AG04450 (cell line): ENCODE measurements at regions not wholly inside any gene's neighbourhood (a gene's known extent, or its start where the extent isn't known, plus 50 kb on each side); places are given as distances from the start of the nearest gene placed in this dataset.

ENCODE experiments used
- CTCF ChIA-PET: fragments of 300-600, 350-600 bp; formaldehyde crosslinking; extraction: SDS; loops from one replicate; lab custom pipeline; 2022; ENCODE audit warnings: antibody characterized with exemption, inconsistent platforms; lab: Charles Lee
- POLR2A ChIA-PET: fragments of 350-600 bp; formaldehyde crosslinking; extraction: SDS; loops from one replicate; lab custom pipeline; 2021; ENCODE audit warnings: antibody characterized with exemption, inconsistent platforms; lab: Yijun Ruan, JAX
- DNase-seq: peaks from one replicate; pipeline ENCODE4 v3.0.0-alpha.2; 2011; ENCODE audit warnings: low read depth, low spot score
- H3K27ac ChIP-seq: one replicate; pipeline ENCODE4 v1.5.1; 2012; ENCODE audit warnings: low read depth, low read length, control low read depth
- H3K27me3 ChIP-seq: one replicate; pipeline ENCODE4 v1.6.0; 2012; ENCODE audit warnings: low read length; ENCODE audit not compliant: control insufficient read depth, insufficient read depth
- H3K4me3 ChIP-seq: 2 replicates; pipeline ENCODE4 v1.5.1; 2011; ENCODE audit warnings: mild to moderate bottlenecking, low read depth, low read length, control low read depth
- H3K9me3 ChIP-seq: 2 replicates; pipeline ENCODE4 v1.5.1; 2012; ENCODE audit warnings: low read length; ENCODE audit not compliant: control insufficient read depth, insufficient read depth
- CTCF ChIP-seq: IDR thresholded peaks from 2 replicates; pipeline ENCODE4 v1.5.1; 2011; ENCODE audit warnings: low read depth, low read length, control low read depth, inconsistent platforms

- POLR2A ChIA-PET: no interaction called here
Observed at GRCh38 chr13:95352486-95352885, 51.2 kb upstream of the ABCC4 start.

GRCh38 chr13:95354156-95354555 lies 52.9 kb upstream of the ABCC4 start:
- Histone ChIP-seq H3K27me3 (no peaks in the 10 kb centered on the region), H3K27ac (no peak overlapping the region), H3K9me3 (peaks cover 6% of the 10 kb centered on the region), H3K4me3 (no peak overlapping the region)
- ChIA-PET POLR2A (no interaction called here), CTCF (no interaction called here)
- no peak for DNase-seq
- TF ChIP-seq CTCF: no peak

More at GRCh38 chr13:95352486-95352885, 51.2 kb upstream of the ABCC4 start:
- no peak overlapping the region for H3K27ac ChIP-seq
- H3K9me3 ChIP-seq: peaks cover 6% of the 10 kb centered on the region
- no peak for TF ChIP-seq CTCF
- CTCF ChIA-PET: interaction anchor here (0.6 kb wide), 1 partner anchor 695 kb away, joined by 3 read pairs; no protein-coding TSS in a partner anchor
- no peak overlapping the region for H3K4me3 ChIP-seq
- DNase-seq: no peak
- H3K27me3 ChIP-seq: no peaks in the 10 kb centered on the region

- POLR2A ChIA-PET: no interaction called here
- Histone ChIP-seq H3K27me3 (no peaks in the 10 kb centered on the region), H3K9me3 (peaks cover 6% of the 10 kb centered on the region), H3K4me3 (no peak overlapping the region), H3K27ac (no peak overlapping the region)
- CTCF ChIA-PET: interaction anchor here (1.0 to 1.2 kb wide), 2 partner anchors 49 to 163 kb away, joined by 4 read pairs; no protein-coding TSS in a partner anchor
- DNase-seq: no peak
- TF ChIP-seq CTCF: no peak
Observed at GRCh38 chr13:95354680-95355487, 53.6 kb upstream of the ABCC4 start.

- no peaks in the 10 kb centered on the region for H3K27me3 ChIP-seq
- DNase-seq: peak; percentile 20
- ChIA-PET POLR2A (interaction anchor here (0.6 kb wide), 1 partner anchor 84 kb away, joined by 5 read pairs; no protein-coding TSS in a partner anchor), CTCF (interaction anchor here (1.0 to 1.2 kb wide), 2 partner anchors 49 to 163 kb away, joined by 4 read pairs; no protein-coding TSS in a partner anchor)
- TF ChIP-seq CTCF: no peak
- no peak overlapping the region for H3K4me3 ChIP-seq
- peaks cover 6% of the 10 kb centered on the region for H3K9me3 ChIP-seq
- H3K27ac ChIP-seq: peak overlapping the region; percentile 22
Observed at GRCh38 chr13:95355494-95355893, 54.2 kb upstream of the ABCC4 start.

GRCh38 chr13:95356916-95357315 lies 55.7 kb upstream of the ABCC4 start:
- Histone ChIP-seq H3K9me3 (peaks cover 6% of the 10 kb centered on the region), H3K27me3 (no peaks in the 10 kb centered on the region), H3K4me3 (no peak overlapping the region), H3K27ac (no peak overlapping the region)
- no peak for TF ChIP-seq CTCF
- CTCF ChIA-PET: no interaction called here
- no peak for DNase-seq
- POLR2A ChIA-PET: no interaction called here
